ENCODE measurements at regions not wholly inside any gene's neighbourhood (a gene's known extent, or its start where the extent isn't known, plus 50 kb on each side); places are given as distances from the start of the nearest gene placed in this dataset.

GRCh38 chr3:177827511-177828207, 630.4 kb upstream of the TBL1XR1 start:
- no peak for TF ChIP-seq EZH2 (optimal IDR thresholded peaks at IDR 0.05; ENCODE audit: low read depth, low read length)
- no peak for TF ChIP-seq CTCF (IDR thresholded peaks at IDR 0.05; ENCODE audit: low read length)

Measured in MM.1S (cell line).